ENCODE measurements at regions not wholly inside any gene's neighbourhood (a gene's known extent, or its start where the extent isn't known, plus 50 kb on each side); places are given as distances from the start of the nearest gene placed in this dataset.

GRCh38 chr1:229004066-229004833 lies 266.7 kb upstream of the RAB4A start:
- TF ChIP-seq CTCF (IDR thresholded peaks at IDR 0.05), result no peak

GRCh38 chr1:229005097-229005496 lies 265.8 kb upstream of the RAB4A start:
- TF ChIP-seq CTCF (IDR thresholded peaks at IDR 0.05), result no peak

GRCh38 chr1:229005556-229005955 lies 265.4 kb upstream of the RAB4A start:
- no peak for TF ChIP-seq CTCF (IDR thresholded peaks at IDR 0.05)

GRCh38 chr1:229006121-229006870 lies 264.6 kb upstream of the RAB4A start:
- TF ChIP-seq CTCF (IDR thresholded peaks at IDR 0.05), result no peak

- no peak for TF ChIP-seq CTCF (IDR thresholded peaks at IDR 0.05)
These were observed 263.7 kb upstream of the RAB4A start for GRCh38 chr1:229007167-229007566.

- TF ChIP-seq CTCF (IDR thresholded peaks at IDR 0.05), result no peak
These were observed 263.2 kb upstream of the RAB4A start for GRCh38 chr1:229007701-229008100.

GRCh38 chr1:229011022-229011421 lies 259.9 kb upstream of the RAB4A start:
- no peak for TF ChIP-seq CTCF (IDR thresholded peaks at IDR 0.05)
